Mucosa of descending colon (tissue), 3 donors: ENCODE measurements at regions not wholly inside any gene's neighbourhood (a gene's known extent, or its start where the extent isn't known, plus 50 kb on each side); places are given as distances from the start of the nearest gene placed in this dataset.

Experiments
- ATAC-seq: fragments of 200-7000 bp; cut with Tn5 transposase; one replicate; pipeline ENCODE4 v1.9.1; 2020; ENCODE audit warnings: mild to moderate bottlenecking, moderate library complexity
- DNase-seq, 3 donors: peaks; one replicate each; pipeline ENCODE4 v3.0.0-alpha.2; 2020
- H3K36me3 ChIP-seq: fragments of 200-600 bp; one replicate; pipeline ENCODE4 v1.8.0; 2021; ENCODE audit warnings: low read depth, mild to moderate bottlenecking
- H3K4me1 ChIP-seq: fragments of 200-600 bp; one replicate; pipeline ENCODE4 v1.8.0; 2021; ENCODE audit warnings: low read depth, mild to moderate bottlenecking
- H3K4me3 ChIP-seq: fragments of 200-600 bp; one replicate; pipeline ENCODE4 v1.8.0; 2021; ENCODE audit warnings: mild to moderate bottlenecking
- H3K9me3 ChIP-seq: fragments of 200-600 bp; one replicate; pipeline ENCODE4 v1.8.0; 2021; ENCODE audit warnings: mild to moderate bottlenecking
- CTCF ChIP-seq: fragments of 200-600 bp; IDR thresholded peaks from one replicate; pipeline ENCODE4 v1.8.0; 2022; ENCODE audit warnings: antibody characterized with exemption, mild to moderate bottlenecking
- intact Hi-C, 2 donors: fragments of 100-400 bp; cut with DNase I in 1 of 2; cut with micrococcal nuclease in 1 of 2; formaldehyde crosslinking; loops; one replicate each; pipeline versions ENCODE4 v1.11.0 to v1.11.1; 2022; cut with DNase I, micrococcal nuclease
- donor health status: DM: no; HTN: no; CAD: no; lungs with moderate emphysema.
- donor health status: DM: no; HTN: no; CAD: no.
- donor health status: DM: no; HTN: yes; CAD: no.

- ATAC-seq (no peak), DNase-seq (no peak)
- Histone ChIP-seq H3K4me3 (no peak overlapping the region), H3K9me3 (no peaks in the 10 kb centered on the region), H3K36me3 (no peaks in the 10 kb centered on the region), H3K4me1 (no peaks in the 10 kb centered on the region)
- intact Hi-C loops, result no loop called here
- no peak for TF ChIP-seq CTCF
Measured at GRCh38 chr12:128052331-128052730, 214.6 kb upstream of the TMEM132C start.

DNA sequence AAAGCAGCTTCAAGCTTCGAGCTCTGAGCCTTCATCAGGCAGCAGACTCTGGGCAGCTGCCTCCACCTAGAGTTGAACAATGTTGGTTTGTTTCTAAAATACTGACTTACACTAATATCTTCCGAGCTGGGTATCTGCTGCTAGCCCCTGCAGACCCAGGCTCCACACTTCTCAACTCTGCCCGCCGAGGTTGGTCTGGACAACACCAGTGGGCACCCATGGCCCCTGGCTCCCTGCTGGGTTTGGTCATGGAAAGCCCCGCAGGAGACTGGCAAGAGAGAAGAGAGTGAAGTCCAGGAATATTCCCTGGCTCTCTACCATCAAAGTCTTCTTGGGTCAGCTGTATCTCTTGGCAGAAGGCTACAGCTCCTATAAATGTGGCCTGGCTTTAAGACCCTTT lies 214.2 kb upstream of the TMEM132C start:
- Histone ChIP-seq H3K36me3 (no peaks in the 10 kb centered on the region), H3K9me3 (no peaks in the 10 kb centered on the region), H3K4me1 (no peaks in the 10 kb centered on the region), H3K4me3 (no peak overlapping the region)
- intact Hi-C loops, result no loop called here
- TF ChIP-seq CTCF, result no peak
- ATAC-seq, result no peak
- no peak for DNase-seq

GRCh38 chr12:128055567-128055966 lies 211.4 kb upstream of the TMEM132C start:
- no peaks in the 10 kb centered on the region for H3K36me3 ChIP-seq
- no peaks in the 10 kb centered on the region for H3K4me1 ChIP-seq
- DNase-seq (no peak), ATAC-seq (no peak)
- no peak for TF ChIP-seq CTCF
- intact Hi-C loops, result no loop called here
- no peaks in the 10 kb centered on the region for H3K9me3 ChIP-seq
- H3K4me3 ChIP-seq, result no peak overlapping the region

GRCh38 chr12:128056136-128056801 lies 210.7 kb upstream of the TMEM132C start:
- no peak for DNase-seq
- ATAC-seq, result no peak
- no peak for TF ChIP-seq CTCF
- H3K4me1 ChIP-seq, result no peaks in the 10 kb centered on the region
- intact Hi-C loops, result no loop called here
- no peaks in the 10 kb centered on the region for H3K36me3 ChIP-seq
- no peaks in the 10 kb centered on the region for H3K9me3 ChIP-seq
- no peak overlapping the region for H3K4me3 ChIP-seq

DNA sequence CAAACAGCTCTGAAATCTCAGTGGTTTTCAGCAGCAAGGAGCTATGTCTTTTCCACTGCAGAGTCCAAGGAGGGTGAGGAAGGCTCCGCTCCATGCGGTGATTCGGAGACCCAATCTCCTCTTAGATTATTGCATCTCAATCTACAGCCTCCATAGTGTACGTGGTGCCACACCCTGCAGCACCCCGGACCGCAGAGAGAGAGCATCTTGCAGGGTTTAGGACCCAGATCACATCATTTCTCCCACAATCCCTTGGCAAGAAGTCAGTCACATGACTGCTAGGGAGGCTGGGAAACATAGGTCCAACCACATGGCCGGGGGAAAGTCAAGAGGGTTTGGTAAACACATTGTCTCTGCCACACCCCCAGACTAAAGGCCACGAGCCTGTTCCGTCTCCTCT lies 209.4 kb upstream of the TMEM132C start:
- ATAC-seq (no peak), DNase-seq (no peak)
- no peaks in the 10 kb centered on the region for H3K36me3 ChIP-seq
- H3K9me3 ChIP-seq, result no peaks in the 10 kb centered on the region
- H3K4me3 ChIP-seq, result no peak overlapping the region
- H3K4me1 ChIP-seq, result no peaks in the 10 kb centered on the region
- intact Hi-C loops, result no loop called here
- no peak for TF ChIP-seq CTCF
